GM19239 (cell line): ENCODE measurements at regions not wholly inside any gene's neighbourhood (a gene's known extent, or its start where the extent isn't known, plus 50 kb on each side); places are given as distances from the start of the nearest gene placed in this dataset.

Experiments
- DNase-seq: peaks from one replicate; pipeline ENCODE4 v3.0.0; 2011; ENCODE audit warnings: low spot score; ENCODE audit not compliant: insufficient read length
- FAIRE-seq: peaks from 2 replicates; lab custom pipeline; 2011; peaks lifted over from hg19 to GRCh38; lab: Jason Lieb, UNC

GRCh38 chr6:43846556-43846955 is 76.5 kb downstream of the VEGFA start:
- FAIRE-seq (no peak), DNase-seq (no peak)

GRCh38 chr6:43845646-43846045 is 75.6 kb downstream of the VEGFA start:
- no peak for DNase-seq
- no peak for FAIRE-seq

DNA sequence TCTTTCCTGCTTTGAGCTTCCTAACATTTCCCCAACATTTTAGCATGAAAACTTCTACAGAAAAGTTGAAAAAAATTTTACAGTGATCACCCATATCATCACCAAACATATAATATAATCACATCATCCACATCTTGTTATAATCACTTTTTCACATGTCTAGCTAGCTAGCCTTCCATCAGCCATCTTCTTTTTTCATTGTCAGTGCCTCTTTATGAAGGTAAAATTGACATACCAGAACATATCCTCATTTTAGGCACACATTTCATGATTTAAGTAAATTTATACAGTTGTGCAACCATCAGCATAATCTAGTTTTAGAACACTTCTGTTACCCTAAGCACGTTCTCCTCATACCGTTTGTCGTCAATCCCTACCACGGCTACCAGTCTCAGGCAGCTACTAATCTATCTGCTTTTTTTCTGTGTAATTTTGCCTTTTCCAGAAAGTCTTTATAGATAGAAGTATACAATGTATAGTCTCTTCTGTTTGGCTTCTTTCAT is 73.7 kb downstream of the VEGFA start:
- no peak for DNase-seq

GRCh38 chr6:43843097-43843645 is 73.2 kb downstream of the VEGFA start:
- FAIRE-seq (no peak), DNase-seq (no peak)

More for the DNA sequence above, 73.7 kb downstream of the VEGFA start:
- no peak for FAIRE-seq

GRCh38 chr6:43842231-43842794 is 72.3 kb downstream of the VEGFA start:
- DNase-seq (no peak), FAIRE-seq (no peak)

DNA sequence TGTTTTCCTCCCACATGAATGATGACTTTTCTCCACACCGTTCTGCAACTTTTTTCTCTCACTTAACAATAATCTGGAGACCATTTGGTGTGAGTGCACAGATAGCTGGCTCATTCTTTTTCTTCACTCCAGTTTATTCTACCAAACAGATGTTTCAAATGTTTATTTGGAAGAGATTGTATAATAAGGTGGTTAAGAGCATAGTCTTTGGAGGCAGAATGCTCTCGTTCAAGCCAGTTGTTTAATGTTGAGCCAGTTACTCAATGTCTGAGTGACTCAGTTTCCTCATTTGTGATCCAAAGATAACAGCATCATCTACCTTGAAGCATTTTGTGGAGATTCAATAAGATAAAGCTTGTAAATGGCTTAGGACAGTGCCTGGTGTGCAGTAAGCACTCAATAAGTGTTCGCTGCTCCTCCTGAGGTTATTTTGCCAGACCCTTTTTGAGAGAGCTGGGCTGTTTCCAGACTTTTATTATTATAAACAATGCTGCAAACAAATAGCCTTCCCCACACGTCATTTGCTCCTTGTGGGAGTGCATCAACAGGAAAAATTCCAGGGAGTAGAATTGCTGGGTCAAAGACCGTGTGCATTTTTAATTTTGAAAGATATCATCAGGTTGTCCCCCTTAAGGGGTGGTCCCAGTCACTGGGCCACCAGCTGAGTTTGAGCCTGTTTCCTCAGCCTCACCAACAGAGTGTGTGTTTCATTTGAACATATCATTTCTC is 70.6 kb downstream of the VEGFA start:
- FAIRE-seq, result no peak
- no peak for DNase-seq

- FAIRE-seq, result no peak
- no peak for DNase-seq
Observed at GRCh38 chr6:43838276-43839036, 68.4 kb downstream of the VEGFA start.

- no peak for FAIRE-seq
- DNase-seq, result no peak
Observed at GRCh38 chr6:43837507-43837906, 67.5 kb downstream of the VEGFA start.

DNA sequence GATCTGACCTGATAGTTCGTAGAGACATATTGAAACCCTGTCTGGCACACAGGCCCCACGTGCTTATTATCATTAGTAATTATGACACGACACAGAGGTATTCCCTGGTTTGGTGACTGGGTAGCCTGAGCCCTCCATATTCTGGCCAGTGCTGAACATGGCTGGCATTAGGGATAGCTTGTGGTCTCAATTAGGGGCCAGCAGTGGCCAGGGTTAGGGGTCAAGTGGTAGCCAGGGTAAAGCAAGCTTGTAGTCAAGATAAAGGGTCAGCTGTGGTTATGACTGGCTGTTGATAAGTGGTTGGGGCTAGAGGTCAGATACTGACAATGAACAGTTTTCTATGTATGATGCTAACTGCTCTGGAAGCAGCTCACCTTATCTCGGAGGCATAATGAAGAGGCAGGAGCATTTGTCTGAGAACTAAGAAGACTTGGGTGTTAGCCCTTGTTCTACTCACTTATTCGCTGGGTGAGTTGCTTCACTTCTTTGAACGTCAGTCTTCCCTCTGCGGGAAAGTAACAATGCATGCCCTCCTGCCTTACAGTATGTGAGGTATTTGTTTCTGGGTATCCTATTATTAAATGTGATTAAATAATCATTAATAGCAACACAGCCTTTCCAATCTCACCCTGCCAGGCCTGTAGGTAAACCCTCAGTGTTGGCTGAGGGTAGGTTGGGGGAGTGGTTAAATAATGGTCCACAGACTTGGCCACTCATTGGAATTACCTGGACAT is 66.7 kb downstream of the VEGFA start:
- FAIRE-seq (no peak), DNase-seq (no peak)
